ENCODE measurements at regions not wholly inside any gene's neighbourhood (a gene's known extent, or its start where the extent isn't known, plus 50 kb on each side); places are given as distances from the start of the nearest gene placed in this dataset.

DNA sequence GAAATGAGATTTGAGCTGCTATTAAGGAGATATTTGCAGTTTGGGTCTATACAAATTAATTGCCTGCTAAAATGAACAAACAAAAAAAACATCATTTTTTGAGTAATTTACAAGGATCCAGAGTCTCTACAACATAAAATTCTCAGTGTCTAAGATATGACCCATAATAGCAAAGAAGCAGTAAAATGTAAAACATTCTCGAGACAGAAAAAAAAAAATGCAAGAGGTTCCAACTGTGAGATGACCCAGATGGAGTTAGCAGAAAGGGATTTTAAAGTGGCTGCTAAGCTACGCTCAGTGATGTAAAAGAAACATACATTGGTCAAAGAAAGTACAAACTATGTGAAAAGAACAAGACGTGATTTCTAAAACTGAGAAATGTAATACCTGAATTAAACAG lies 471.0 kb downstream of the SH2D4B start:
- no peaks in the 10 kb centered on the region for H3K27me3 ChIP-seq (ENCODE audit: insufficient read depth, poor library complexity, severe bottlenecking)
- DNase-seq (ENCODE audit: low read depth in 1 of 2, low spot score in 1 of 2): no peak
- no peak overlapping the region for H3K27ac ChIP-seq (replicated peaks)
- TF ChIP-seq GABPA (IDR thresholded peaks at IDR 0.05; ENCODE audit: low read depth): no peak
- no peak overlapping the region for H3K4me3 ChIP-seq (replicated peaks; ENCODE audit: insufficient read depth, low read length)

DNA sequence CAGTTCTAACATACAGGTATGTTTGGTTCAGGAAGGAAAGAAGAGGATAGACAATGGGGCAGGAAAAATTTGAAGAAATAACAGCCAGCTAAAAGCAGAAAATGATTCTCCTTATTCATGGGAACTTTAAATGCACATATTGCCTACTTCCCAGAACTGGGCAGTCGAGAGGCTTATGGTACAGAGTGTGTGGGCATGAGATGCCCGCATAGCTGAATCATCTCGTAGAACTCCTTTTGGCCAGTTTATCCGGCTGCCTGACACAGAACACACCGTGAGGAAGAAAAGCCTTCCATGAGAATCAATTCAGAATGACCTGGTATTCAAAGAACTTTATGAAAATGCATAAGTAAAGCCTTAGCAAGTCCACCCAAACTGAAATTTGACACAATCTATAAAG lies 471.6 kb downstream of the SH2D4B start:
- H3K27ac ChIP-seq (replicated peaks): no peak overlapping the region
- TF ChIP-seq, protein P1, sequence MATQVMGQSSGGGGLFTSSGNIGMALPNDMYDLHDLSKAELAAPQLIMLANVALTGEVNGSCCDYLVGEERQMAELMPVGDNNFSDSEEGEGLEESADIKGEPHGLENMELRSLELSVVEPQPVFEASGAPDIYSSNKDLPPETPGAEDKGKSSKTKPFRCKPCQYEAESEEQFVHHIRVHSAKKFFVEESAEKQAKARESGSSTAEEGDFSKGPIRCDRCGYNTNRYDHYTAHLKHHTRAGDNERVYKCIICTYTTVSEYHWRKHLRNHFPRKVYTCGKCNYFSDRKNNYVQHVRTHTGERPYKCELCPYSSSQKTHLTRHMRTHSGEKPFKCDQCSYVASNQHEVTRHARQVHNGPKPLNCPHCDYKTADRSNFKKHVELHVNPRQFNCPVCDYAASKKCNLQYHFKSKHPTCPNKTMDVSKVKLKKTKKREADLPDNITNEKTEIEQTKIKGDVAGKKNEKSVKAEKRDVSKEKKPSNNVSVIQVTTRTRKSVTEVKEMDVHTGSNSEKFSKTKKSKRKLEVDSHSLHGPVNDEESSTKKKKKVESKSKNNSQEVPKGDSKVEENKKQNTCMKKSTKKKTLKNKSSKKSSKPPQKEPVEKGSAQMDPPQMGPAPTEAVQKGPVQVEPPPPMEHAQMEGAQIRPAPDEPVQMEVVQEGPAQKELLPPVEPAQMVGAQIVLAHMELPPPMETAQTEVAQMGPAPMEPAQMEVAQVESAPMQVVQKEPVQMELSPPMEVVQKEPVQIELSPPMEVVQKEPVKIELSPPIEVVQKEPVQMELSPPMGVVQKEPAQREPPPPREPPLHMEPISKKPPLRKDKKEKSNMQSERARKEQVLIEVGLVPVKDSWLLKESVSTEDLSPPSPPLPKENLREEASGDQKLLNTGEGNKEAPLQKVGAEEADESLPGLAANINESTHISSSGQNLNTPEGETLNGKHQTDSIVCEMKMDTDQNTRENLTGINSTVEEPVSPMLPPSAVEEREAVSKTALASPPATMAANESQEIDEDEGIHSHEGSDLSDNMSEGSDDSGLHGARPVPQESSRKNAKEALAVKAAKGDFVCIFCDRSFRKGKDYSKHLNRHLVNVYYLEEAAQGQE (IDR thresholded peaks at IDR 0.05; ENCODE audit: insufficient replicate concordance, low read depth): no peak
- TF ChIP-seq SPI1 (IDR thresholded peaks at IDR 0.05; ENCODE audit: borderline replicate concordance, low read depth) (no peak), GABPA (IDR thresholded peaks at IDR 0.05; ENCODE audit: low read depth) (no peak), POLR2AphosphoS5 (IDR thresholded peaks at IDR 0.05; ENCODE audit: low read depth) (no peak)
- TF ChIP-seq, protein P2, sequence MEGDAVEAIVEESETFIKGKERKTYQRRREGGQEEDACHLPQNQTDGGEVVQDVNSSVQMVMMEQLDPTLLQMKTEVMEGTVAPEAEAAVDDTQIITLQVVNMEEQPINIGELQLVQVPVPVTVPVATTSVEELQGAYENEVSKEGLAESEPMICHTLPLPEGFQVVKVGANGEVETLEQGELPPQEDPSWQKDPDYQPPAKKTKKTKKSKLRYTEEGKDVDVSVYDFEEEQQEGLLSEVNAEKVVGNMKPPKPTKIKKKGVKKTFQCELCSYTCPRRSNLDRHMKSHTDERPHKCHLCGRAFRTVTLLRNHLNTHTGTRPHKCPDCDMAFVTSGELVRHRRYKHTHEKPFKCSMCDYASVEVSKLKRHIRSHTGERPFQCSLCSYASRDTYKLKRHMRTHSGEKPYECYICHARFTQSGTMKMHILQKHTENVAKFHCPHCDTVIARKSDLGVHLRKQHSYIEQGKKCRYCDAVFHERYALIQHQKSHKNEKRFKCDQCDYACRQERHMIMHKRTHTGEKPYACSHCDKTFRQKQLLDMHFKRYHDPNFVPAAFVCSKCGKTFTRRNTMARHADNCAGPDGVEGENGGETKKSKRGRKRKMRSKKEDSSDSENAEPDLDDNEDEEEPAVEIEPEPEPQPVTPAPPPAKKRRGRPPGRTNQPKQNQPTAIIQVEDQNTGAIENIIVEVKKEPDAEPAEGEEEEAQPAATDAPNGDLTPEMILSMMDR (IDR thresholded peaks at IDR 0.05; ENCODE audit: insufficient read depth, low read length): no peak
- no peak overlapping the region for H3K4me3 ChIP-seq (replicated peaks; ENCODE audit: insufficient read depth, low read length)
- H3K27me3 ChIP-seq (ENCODE audit: insufficient read depth, poor library complexity, severe bottlenecking): no peaks in the 10 kb centered on the region
- no peak for DNase-seq (ENCODE audit: low read depth in 1 of 2, low spot score in 1 of 2)

DNA sequence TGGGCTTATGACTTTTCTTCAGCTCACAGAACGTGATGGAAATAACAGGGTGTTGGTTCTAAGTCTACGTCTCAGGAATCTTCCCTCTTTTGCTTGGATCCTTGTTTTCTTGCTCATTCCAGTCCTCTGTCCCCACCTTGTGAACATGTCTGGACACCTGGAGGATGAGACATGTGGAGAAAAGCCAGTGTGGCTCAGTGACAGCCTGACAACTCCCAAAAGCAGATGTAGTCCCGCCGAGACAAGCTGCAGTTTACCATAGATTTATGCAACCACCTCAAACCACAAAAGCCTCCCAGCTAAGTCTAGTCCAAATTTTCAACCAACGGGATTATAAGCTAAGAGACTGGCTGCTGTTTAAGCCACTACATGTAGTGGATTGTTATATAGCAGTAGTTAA lies 476.1 kb downstream of the SH2D4B start:
- TF ChIP-seq, protein P1 (IDR thresholded peaks at IDR 0.05; ENCODE audit: insufficient replicate concordance, low read depth): no peak
- TF ChIP-seq POLR2AphosphoS5 (IDR thresholded peaks at IDR 0.05; ENCODE audit: low read depth) (peak; percentile 81), SPI1 (IDR thresholded peaks at IDR 0.05; ENCODE audit: borderline replicate concordance, low read depth) (no peak), GABPA (IDR thresholded peaks at IDR 0.05; ENCODE audit: low read depth) (no peak)
- TF ChIP-seq, protein P2 (IDR thresholded peaks at IDR 0.05; ENCODE audit: insufficient read depth, low read length): no peak
- H3K4me3 ChIP-seq (replicated peaks; ENCODE audit: insufficient read depth, low read length): no peak overlapping the region
- H3K27ac ChIP-seq (replicated peaks): peak overlapping the region; percentile 71
- DNase-seq (ENCODE audit: low read depth in 1 of 2, low spot score in 1 of 2): peak; percentile 20 to 83
- no peaks in the 10 kb centered on the region for H3K27me3 ChIP-seq (ENCODE audit: insufficient read depth, poor library complexity, severe bottlenecking)

DNA sequence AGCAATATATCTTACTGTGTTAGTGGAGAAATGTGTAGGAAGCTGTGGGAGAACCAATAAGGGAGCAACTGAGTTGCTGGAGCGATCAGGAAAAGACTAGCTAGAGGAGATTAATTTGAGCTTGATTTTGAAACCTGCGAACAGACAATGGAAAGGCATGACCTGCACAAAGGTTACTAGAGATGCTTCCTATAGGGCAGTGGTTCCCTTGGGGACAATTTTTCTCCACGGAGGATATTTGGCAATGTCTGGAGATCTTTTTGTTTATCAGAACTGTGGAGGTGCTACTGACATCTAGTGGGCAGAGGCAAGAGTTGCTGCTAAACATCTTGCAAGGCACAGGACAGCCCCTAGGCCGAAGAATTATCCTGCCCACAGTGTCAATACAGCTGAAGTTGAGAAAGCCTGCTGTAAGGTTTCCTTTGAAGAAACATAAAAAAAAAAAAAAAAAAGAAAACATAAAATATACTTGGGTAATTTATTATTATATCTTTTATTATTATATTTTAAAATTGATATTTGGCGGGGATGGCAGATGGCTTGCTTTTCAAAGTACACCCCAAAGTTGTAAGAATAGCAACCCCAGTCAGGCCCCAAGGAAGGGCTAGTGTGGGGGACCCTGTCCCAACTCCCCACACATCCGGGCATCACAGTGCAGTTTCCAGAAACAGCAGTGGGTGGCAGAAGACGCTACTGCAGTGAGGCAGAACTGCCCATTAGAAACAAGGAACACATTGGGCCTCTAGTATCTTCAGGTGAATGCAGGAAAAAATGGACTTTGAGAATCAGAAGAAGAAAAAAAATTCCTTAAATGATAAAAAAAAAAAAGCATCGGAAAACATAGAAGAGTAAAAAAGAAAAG lies 481.6 kb downstream of the SH2D4B start:
- DNase-seq (ENCODE audit: low read depth in 1 of 2, low spot score in 1 of 2): peak; percentile 17 to 70
- Histone ChIP-seq H3K4me3 (replicated peaks; ENCODE audit: insufficient read depth, low read length) (no peak overlapping the region), H3K27ac (replicated peaks) (no peak overlapping the region), H3K27me3 (ENCODE audit: insufficient read depth, poor library complexity, severe bottlenecking) (no peaks in the 10 kb centered on the region)
- TF ChIP-seq, protein P2 (IDR thresholded peaks at IDR 0.05; ENCODE audit: insufficient read depth, low read length): peak; percentile 83
- no peak for TF ChIP-seq POLR2AphosphoS5 (IDR thresholded peaks at IDR 0.05; ENCODE audit: low read depth)

Data from HL-60 (cell line).